Stimulated activated naive B cell treated with anti-CD40 and anti-IgM and Interleukin-4, amounts not matched to agents 10 μg/mL and 1 μg/mL and 100 μg/mL, for 72 hours (primary cell): ENCODE measurements at regions not wholly inside any gene's neighbourhood (a gene's known extent, or its start where the extent isn't known, plus 50 kb on each side); places are given as distances from the start of the nearest gene placed in this dataset.
A peak's percentile ranks its signal among the peaks of the same experiment; 100 is the strongest.

Source experiments
- ATAC-seq, 2 donors: fragments of 150-1000 bp; cut with Tn5 transposase; replicated peaks; 2 replicates each; pipeline ENCODE4 v1.10.0; 2021; ENCODE audit warnings: moderate library complexity in 1 of 2
- DNase-seq: peaks from one replicate; pipeline ENCODE4 v3.0.0; 2021
- H3K27ac Mint-ChIP-seq: one replicate; pipeline ENCODE4 v1.8.0; 2022; ENCODE audit warnings: mild to moderate bottlenecking, mixed read lengths
- H3K27me3 Mint-ChIP-seq, 2 donors: one replicate each; pipeline ENCODE4 v1.8.0; 2022; ENCODE audit warnings: mixed read lengths in 2 of 2
- H3K36me3 Mint-ChIP-seq, 2 donors: one replicate each; pipeline ENCODE4 v1.8.0; 2022; ENCODE audit warnings: mixed read lengths in 2 of 2, mild to moderate bottlenecking in 1 of 2
- H3K4me1 Mint-ChIP-seq, 2 donors: one replicate each; pipeline ENCODE4 v1.8.0; 2022; ENCODE audit warnings: mixed read lengths in 2 of 2, mild to moderate bottlenecking in 1 of 2
- H3K4me3 Mint-ChIP-seq, 2 donors: one replicate each; pipeline ENCODE4 v1.8.0; 2022; ENCODE audit warnings: mild to moderate bottlenecking in 2 of 2, mixed read lengths in 2 of 2, moderate library complexity in 1 of 2
- H3K9me3 Mint-ChIP-seq, 2 donors: one replicate each; pipeline ENCODE4 v1.8.0; 2022; ENCODE audit warnings: mixed read lengths in 2 of 2, mild to moderate bottlenecking in 1 of 2

DNA sequence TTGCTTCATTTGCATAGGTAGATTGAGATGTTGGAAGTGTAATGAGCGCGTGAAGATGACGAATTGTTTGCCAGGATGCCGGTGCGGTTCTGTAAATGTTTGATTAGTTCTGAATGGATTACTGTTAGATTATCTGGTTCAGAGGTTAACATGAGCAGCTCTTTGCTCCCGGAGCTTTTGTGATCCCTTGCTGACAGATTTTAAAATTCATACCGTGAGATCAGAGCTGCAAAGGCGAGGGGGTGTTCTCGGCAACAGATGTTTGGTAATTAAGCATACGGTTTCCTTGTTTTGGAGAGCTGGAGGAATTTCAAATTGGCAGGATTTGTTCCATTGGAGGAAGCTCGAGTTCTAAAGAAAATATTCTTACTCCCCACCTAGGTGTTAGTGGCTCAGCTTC, 237.8 kb upstream of the GPR26 start:
- H3K4me1 Mint-ChIP-seq = no peaks in the 10 kb centered on the region
- H3K4me3 Mint-ChIP-seq = no peak overlapping the region
- no peaks in the 10 kb centered on the region for H3K9me3 Mint-ChIP-seq
- H3K27ac Mint-ChIP-seq = no peak overlapping the region
- DNase-seq = no peak
- no peaks in the 10 kb centered on the region for H3K36me3 Mint-ChIP-seq
- no peak for ATAC-seq
- peaks cover 41 to 56% of the 10 kb centered on the region in 2 donors for H3K27me3 Mint-ChIP-seq

DNA sequence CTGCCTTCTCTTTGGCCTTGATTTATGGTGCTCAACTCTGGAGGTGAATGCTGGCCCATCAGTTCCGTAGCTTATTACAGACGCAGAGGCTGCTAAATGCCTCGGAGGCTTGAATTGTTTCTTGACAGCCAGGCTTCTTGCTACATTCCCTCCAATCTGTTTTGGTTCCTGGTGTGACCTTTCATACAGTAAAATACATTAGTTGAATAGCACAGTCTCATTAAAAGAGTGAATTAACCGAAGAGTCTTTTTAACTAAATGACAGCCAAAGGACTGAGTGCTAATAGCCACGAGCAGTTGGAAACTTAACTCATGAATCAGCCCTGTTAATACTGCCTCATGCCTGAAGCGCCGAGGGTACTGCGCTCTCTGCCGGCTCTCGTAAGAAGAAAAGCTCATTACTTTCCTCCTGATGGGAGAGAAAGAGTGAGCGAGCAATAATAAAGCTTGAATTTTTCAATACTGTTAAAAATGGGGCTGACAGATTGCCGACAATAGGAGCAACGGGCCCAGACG, 236.4 kb upstream of the GPR26 start:
- H3K4me3 Mint-ChIP-seq = no peak overlapping the region
- H3K27me3 Mint-ChIP-seq = peaks cover 40 to 60% of the 10 kb centered on the region in 2 donors
- no peak overlapping the region for H3K27ac Mint-ChIP-seq
- H3K4me1 Mint-ChIP-seq = no peaks in the 10 kb centered on the region
- H3K9me3 Mint-ChIP-seq = no peaks in the 10 kb centered on the region
- DNase-seq (no peak), ATAC-seq (no peak)
- no peaks in the 10 kb centered on the region for H3K36me3 Mint-ChIP-seq

DNA sequence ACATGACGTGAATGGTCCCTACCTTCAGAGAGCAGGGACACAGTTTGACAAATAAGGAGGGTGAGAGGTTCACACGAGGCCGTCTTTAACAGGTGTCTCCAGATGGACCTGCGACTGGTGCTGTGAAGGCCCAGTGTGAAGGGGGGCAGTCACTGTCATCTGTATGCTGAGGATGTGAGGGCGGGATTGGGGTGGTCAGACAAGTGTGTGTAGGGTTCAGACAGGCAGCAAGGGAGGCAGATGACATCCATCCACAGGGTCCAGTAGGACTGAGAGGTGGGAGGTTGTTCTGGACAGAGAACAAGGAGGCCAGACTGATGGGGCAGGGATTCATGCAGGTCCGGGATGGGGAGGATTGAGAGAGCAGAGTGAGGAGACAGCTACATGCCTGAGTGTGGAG, 232.6 kb upstream of the GPR26 start:
- no peak overlapping the region for H3K27ac Mint-ChIP-seq
- peaks cover 0 to 2% of the 10 kb centered on the region in 2 donors for H3K36me3 Mint-ChIP-seq
- no peak for ATAC-seq

DNA sequence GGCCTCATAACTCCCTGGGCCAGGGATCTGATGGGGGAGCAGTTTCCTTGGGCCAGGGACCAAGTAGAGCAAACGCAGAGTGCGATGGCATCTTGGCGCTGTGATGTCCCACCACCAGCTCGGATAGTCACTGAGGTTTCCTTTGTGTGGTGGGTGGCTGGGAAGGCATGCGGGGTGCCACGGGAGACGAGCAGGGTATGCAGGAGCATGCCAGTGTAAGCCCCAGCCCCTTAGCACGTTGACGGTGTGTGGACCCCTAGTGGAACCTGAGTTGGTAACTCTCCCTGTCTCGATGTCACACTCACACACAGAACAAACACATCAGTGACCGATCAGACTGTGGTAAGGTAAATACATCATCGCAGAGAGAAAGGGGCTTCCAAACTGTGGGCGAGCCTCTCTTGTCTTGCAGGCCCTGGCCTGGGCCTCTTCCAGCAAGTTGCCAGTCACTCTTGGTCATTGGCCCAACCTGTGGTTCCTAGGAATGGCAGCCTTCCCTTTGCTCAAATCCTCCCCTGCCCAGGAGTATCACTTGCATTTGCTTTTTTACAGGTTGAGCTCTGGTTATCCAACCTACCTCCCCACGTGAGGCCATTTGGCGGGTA, 231.6 kb upstream of the GPR26 start:
- ATAC-seq (no peak), DNase-seq (no peak)
- Mint-ChIP-seq H3K4me1 (no peaks in the 10 kb centered on the region), H3K27ac (no peak overlapping the region), H3K36me3 (peaks cover 0 to 2% of the 10 kb centered on the region in 2 donors), H3K9me3 (peaks cover 0 to 1% of the 10 kb centered on the region in 2 donors), H3K27me3 (peaks cover 20 to 30% of the 10 kb centered on the region in 2 donors), H3K4me3 (no peak overlapping the region)

More for the DNA sequence above, 232.6 kb upstream of the GPR26 start:
- H3K9me3 Mint-ChIP-seq = peaks cover 0 to 1% of the 10 kb centered on the region in 2 donors
- H3K4me1 Mint-ChIP-seq = no peaks in the 10 kb centered on the region
- no peak for DNase-seq
- H3K4me3 Mint-ChIP-seq = no peak overlapping the region
- H3K27me3 Mint-ChIP-seq = peaks cover 25 to 40% of the 10 kb centered on the region in 2 donors

DNA sequence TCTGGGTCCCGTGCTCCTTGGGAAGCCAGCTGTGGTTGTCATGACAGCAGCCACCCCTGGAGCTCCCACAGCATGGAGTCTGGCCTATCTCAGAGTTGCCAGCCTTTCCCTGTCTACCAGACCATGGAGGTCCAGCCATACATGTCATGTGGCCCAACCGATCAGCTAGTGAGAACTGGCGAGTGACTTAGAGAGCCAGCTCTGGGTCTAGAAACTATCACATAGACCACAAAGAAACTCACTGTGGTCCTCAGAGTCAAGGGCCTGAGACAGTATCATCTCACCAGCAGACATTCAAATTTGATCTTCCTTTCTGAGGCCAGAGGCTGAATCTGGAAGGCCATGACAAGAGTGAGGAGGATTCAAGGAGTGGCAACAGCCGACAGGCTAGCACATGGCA, 223.3 kb upstream of the GPR26 start:
- Mint-ChIP-seq H3K9me3 (no peaks in the 10 kb centered on the region), H3K4me1 (no peaks in the 10 kb centered on the region), H3K27me3 (peaks cover 8 to 32% of the 10 kb centered on the region in 2 donors), H3K4me3 (no peak overlapping the region), H3K36me3 (no peaks in the 10 kb centered on the region), H3K27ac (no peak overlapping the region)
- ATAC-seq = no peak
- no peak for DNase-seq

DNA sequence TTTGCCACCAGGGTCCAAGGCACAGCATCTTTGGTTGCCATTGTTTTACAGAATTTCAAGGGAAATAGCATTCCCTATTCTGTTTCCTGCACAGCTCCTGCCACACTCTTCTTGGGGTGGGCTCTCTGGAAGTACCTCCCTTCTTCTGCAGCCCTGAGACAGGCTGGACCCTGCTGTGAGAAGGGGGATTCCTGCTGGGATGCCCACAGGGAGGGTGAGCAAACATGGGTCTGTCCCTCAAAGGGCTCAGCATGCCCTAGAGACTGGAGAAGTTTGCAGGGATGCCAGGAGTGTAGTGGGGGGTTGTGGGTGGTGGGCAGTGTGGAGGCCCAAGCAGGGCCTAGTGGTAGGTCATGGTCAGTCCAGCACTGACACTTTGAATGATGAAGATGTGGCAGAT, 222.2 kb upstream of the GPR26 start:
- DNase-seq (no peak), ATAC-seq (no peak)
- H3K9me3 Mint-ChIP-seq = no peaks in the 10 kb centered on the region
- no peaks in the 10 kb centered on the region for H3K4me1 Mint-ChIP-seq
- peaks cover 3 to 26% of the 10 kb centered on the region in 2 donors for H3K27me3 Mint-ChIP-seq
- H3K36me3 Mint-ChIP-seq = no peaks in the 10 kb centered on the region
- H3K27ac Mint-ChIP-seq = no peak overlapping the region
- no peak overlapping the region for H3K4me3 Mint-ChIP-seq

DNA sequence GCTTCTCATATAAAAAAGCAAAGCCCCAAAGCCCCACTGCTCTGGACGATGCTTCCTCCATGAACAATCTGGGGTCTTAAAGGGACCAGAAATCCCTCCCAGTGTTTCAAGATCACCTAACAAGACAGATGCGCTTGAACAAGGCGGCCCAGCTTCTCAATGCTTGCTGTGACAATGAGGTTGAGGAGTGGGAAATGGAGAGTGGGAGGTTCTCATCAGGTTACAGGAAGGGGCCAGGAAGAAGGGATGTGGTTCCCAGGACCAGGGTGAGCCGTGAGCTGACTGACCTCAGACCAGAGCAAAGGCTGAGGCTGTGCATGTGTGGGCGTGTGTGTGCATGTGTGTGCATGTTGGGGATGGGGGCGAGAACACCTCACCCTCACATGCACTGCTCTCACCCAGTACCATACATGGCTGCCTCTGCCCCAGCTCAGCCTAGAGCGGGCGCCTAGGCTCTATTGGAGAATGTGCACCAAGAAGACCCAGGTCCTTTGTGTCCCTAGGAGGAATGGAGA, 220.8 kb upstream of the GPR26 start:
- H3K36me3 Mint-ChIP-seq = no peaks in the 10 kb centered on the region
- ATAC-seq (no peak), DNase-seq (no peak)
- no peak overlapping the region for H3K4me3 Mint-ChIP-seq
- H3K9me3 Mint-ChIP-seq = no peaks in the 10 kb centered on the region
- H3K4me1 Mint-ChIP-seq = no peaks in the 10 kb centered on the region
- no peak overlapping the region for H3K27ac Mint-ChIP-seq
- peaks cover 5 to 26% of the 10 kb centered on the region in 2 donors for H3K27me3 Mint-ChIP-seq

DNA sequence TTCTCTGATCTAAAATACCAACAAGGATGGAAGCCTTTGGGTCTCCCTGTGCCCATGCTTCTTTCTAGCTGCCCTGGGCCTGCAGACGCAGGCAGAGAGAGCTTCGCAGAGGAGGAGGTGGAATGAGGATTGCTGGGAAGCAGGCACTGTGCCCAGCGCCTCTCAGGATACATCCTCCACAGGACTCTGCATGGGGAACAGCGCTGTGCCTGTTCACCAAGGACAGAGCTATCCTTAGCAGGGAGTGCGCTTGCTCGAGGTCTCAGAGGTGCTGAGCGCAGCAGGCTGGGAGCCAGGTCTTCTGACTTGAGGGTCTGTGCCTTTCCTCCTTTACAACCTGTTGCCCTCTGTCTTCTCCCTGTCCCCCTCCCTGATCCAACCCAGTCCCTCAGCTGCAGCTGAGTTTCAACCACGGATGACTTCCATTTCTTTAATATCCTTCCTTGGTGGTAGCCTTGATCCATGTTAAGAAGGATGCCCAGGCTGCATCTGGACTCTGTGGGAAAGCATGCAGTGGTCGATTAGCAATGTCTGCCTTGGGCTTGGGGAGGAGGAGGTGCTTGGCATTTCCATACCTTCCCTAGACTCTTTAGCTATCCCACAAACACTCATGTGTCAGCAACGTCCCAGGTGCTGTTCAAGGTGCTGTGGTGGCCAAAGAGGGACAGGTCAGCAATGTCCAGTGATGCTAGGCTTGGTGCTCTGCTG, 219.6 kb upstream of the GPR26 start:
- H3K9me3 Mint-ChIP-seq = no peaks in the 10 kb centered on the region
- H3K27me3 Mint-ChIP-seq = peaks cover 9 to 32% of the 10 kb centered on the region in 2 donors
- no peaks in the 10 kb centered on the region for H3K4me1 Mint-ChIP-seq
- ATAC-seq = no peak
- H3K4me3 Mint-ChIP-seq = no peak overlapping the region
- no peak overlapping the region for H3K27ac Mint-ChIP-seq
- DNase-seq = no peak
- no peaks in the 10 kb centered on the region for H3K36me3 Mint-ChIP-seq

DNA sequence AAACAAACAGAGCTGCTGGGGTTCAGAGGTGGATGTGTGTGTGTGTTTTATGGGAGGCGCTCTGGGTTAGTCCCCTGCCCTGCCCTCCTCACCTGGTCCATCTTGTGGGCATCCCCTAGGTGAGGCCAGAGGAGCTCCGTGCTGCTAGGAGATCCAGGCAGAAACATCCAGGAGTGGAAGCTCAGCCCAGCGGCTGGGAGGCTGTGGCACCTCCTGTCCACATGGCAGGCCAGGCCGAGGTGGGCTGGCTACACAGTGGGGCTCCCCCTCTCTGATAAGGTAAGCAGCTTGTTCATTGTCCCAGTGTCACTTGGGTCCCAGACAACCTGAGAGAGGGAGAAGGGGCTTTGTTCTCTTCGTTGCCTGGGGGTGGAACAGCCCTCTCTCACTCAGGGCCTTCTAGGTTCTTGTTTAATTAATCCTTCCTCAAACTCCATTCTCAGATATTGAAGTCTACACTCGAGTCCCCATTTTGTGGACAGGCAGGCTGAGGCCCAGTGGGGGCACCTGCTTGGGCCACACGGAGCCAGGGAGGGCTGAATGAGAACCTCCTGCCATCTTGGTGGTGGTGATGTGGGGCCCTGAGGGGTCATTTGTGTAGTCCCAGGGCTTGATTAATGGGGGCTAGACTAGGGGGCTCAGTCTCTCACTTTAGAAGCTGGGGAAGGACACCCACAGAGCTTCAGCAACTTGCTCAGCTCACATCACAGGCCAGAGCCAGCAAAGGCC, 216.8 kb upstream of the GPR26 start:
- no peaks in the 10 kb centered on the region for H3K36me3 Mint-ChIP-seq
- H3K4me3 Mint-ChIP-seq = no peak overlapping the region
- no peak for DNase-seq
- H3K27ac Mint-ChIP-seq = no peak overlapping the region
- no peaks in the 10 kb centered on the region for H3K4me1 Mint-ChIP-seq
- no peaks in the 10 kb centered on the region for H3K9me3 Mint-ChIP-seq
- H3K27me3 Mint-ChIP-seq = peaks cover 15 to 49% of the 10 kb centered on the region in 2 donors
- no peak for ATAC-seq

DNA sequence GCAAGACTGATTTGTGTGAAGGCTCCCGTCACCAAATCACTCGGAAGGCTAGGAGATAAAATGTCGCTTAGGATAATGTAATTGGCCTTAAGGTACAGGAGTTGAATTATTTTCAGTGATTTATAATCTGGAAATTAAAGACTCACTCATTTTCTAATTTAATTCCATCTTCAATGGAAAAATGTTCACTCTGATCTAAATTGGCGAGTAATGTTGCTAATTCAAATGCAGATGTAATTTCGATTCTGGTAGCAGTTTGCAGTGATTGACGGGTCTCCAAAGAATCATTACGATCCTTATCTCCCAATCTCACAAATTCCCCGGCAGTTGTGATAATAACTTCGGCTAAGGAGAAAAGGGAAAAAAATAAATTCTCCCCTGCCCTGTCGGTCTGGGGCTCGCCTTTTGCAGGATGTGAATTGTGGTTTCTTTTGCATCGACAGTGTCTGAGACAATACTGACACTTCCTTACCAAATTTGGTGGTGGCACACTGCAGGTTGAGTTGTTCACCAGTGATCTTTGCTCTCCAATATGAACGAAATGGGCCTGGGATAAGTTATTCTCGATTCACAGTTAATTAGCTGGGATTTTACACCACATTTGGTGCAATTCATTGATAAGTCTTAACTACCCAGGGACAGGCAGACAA, 215.1 kb upstream of the GPR26 start:
- no peaks in the 10 kb centered on the region for H3K4me1 Mint-ChIP-seq
- no peak overlapping the region for H3K27ac Mint-ChIP-seq
- peaks cover 11 to 49% of the 10 kb centered on the region in 2 donors for H3K27me3 Mint-ChIP-seq
- no peak for ATAC-seq
- peaks cover 0 to 3% of the 10 kb centered on the region in 2 donors for H3K9me3 Mint-ChIP-seq
- H3K4me3 Mint-ChIP-seq = no peak overlapping the region
- no peak for DNase-seq
- H3K36me3 Mint-ChIP-seq = no peaks in the 10 kb centered on the region

DNA sequence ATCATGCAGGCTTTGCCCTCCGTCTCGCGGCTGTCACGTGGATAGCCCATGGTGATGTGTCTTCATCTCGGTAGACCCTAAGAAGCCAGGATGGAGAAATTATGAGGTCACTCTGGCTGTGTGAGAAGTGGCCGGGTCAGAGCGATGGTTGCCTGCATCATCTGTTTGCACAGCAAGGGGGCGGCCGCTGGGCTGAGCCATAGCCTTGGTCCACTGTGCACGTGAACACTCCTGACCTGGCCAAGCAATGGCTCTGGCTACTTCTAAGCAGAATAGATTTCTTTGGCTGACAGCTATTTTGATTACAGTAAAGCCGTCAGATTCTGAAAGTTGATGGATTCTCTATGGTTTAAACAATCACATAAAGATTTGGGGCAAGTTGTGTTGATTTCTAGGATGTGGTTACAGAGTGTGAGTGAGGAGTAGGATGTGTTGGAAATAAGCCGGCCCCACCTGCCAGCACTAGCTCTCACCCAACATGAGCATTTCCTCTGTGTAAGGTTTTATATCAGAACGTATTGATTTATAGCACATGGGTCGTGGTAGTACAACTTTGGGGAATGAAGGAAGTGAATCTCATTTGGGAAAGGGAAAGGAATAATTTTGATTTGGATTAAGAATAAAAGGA, 214.4 kb upstream of the GPR26 start:
- DNase-seq (no peak), ATAC-seq (no peak)
- Mint-ChIP-seq H3K4me3 (no peak overlapping the region), H3K27ac (no peak overlapping the region), H3K36me3 (no peaks in the 10 kb centered on the region), H3K4me1 (no peaks in the 10 kb centered on the region), H3K9me3 (peaks cover 0 to 3% of the 10 kb centered on the region in 2 donors), H3K27me3 (peaks cover 11 to 44% of the 10 kb centered on the region in 2 donors)

DNA sequence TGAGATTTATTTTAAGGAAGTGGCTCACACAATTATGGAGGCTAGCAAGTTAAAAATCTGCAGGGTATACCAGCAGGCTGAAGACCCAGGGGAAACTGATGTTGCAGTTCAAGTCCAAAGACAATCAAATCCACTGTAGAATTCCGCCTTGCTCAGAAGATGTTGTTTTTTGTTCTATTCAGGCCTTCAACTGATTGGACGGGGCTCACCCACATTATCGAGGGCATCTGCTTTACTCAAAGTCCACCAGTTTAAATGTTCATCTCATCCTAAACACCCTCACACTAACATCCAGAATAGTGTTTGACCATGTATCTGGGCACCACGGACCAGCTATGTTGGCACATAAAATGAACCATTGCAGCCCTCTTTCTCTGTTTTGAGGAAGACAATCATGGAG, 211.2 kb upstream of the GPR26 start:
- H3K27me3 Mint-ChIP-seq = peaks cover 15 to 37% of the 10 kb centered on the region in 2 donors
- no peak overlapping the region for H3K4me3 Mint-ChIP-seq
- DNase-seq = no peak
- no peak for ATAC-seq
- peaks cover 5% of the 10 kb centered on the region in 2 donors for H3K4me1 Mint-ChIP-seq
- no peak overlapping the region for H3K27ac Mint-ChIP-seq
- H3K9me3 Mint-ChIP-seq = peaks cover 0 to 3% of the 10 kb centered on the region in 2 donors
- H3K36me3 Mint-ChIP-seq = no peaks in the 10 kb centered on the region

DNA sequence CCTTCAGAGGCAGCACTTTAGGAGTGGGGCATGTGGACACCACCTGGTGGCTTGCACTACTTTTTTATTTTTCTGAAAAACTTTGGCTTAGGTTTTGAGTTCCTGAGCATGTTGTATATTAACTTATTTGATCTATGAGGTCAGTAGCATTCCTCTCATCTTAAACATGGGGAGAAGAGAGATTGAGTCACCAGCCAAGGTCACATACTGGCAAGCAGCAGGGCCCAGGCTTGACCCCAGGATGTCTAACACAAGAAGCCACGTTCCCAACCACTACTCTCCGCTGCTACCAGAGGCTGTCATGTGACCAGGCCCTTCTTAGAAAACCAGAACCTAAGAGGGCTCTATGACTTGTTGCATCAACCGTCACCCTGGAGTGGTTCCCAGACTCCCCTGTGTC, 210.3 kb upstream of the GPR26 start:
- no peak overlapping the region for H3K27ac Mint-ChIP-seq
- H3K9me3 Mint-ChIP-seq = peaks cover 0 to 3% of the 10 kb centered on the region in 2 donors
- H3K4me3 Mint-ChIP-seq = no peak overlapping the region
- ATAC-seq = no peak
- H3K4me1 Mint-ChIP-seq = peaks cover 5% of the 10 kb centered on the region in 2 donors
- H3K36me3 Mint-ChIP-seq = no peaks in the 10 kb centered on the region
- no peak for DNase-seq
- peaks cover 10 to 37% of the 10 kb centered on the region in 2 donors for H3K27me3 Mint-ChIP-seq

DNA sequence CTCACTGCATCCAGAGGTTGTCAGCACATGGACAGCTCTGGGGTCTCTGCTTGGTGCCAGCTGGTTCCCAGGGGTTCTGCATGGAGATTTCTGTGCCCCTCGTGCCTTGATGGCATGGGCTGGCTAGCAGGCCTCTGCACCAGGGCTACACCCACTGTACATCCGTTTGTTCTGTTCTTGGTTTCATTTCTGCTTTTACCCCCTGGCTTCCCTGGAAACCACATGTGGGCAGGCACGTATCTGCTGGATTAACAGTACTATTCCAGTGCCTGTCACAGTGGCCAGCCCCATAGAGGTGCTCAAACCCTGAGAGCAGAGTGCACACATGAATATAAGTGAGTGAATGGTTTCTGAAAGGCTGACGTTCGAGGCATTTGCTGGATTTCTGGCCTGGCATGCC, 207.2 kb upstream of the GPR26 start:
- peak; percentile 59 to 63 for ATAC-seq

More for the DNA sequence above, 207.2 kb upstream of the GPR26 start:
- Mint-ChIP-seq H3K36me3 (no peaks in the 10 kb centered on the region), H3K9me3 (peaks cover 0 to 3% of the 10 kb centered on the region in 2 donors), H3K4me3 (no peak overlapping the region), H3K27ac (no peak overlapping the region), H3K4me1 (peaks cover 5% of the 10 kb centered on the region in 2 donors), H3K27me3 (peaks cover 4 to 9% of the 10 kb centered on the region in 2 donors)
- DNase-seq = no peak
